ENCODE measurements at regions not wholly inside any gene's neighbourhood (a gene's known extent, or its start where the extent isn't known, plus 50 kb on each side); places are given as distances from the start of the nearest gene placed in this dataset.
A peak's percentile ranks its signal among the peaks of the same experiment; 100 is the strongest.

DNA sequence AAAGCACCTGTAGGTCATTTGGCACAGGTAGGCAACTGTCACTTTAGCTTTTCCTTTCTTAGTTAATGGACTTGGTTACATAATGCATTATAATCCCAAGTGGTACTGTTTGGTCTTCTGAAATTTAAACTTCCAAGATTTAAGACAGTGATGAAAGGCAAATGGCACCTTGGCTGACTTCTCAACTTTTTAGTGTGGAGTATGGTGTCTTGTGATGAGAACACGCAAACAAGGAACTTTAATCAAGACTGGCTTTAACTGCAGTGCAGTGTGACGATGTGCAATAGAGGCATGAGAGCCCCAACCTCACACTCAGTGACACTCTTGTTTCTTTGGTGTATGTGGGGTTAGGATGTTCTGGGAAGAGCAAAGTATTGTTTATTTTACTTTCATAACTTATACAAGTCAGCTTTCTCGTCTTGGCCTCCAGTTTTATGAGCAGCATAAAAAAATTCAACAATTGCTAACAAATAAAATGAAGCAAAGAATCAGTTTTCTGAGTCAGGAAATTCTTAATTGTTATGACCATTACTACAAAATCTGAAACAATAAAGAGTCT is 171.9 kb downstream of the MAD2L1 start:
- H3K27ac ChIP-seq (ENCODE audit: low read depth) = no peak overlapping the region
- H3K4me1 ChIP-seq (ENCODE audit: insufficient read depth) = no peaks in the 10 kb centered on the region
- WGBS = 28% methylated on average over 3 of the region's 3 CpGs
- no peaks in the 10 kb centered on the region for H3K36me3 ChIP-seq (ENCODE audit: insufficient read depth)
- no peak for DNase-seq (ENCODE audit: extremely low spot score)
- H3K4me3 ChIP-seq (ENCODE audit: low read depth, low read length) = no peak overlapping the region

DNA sequence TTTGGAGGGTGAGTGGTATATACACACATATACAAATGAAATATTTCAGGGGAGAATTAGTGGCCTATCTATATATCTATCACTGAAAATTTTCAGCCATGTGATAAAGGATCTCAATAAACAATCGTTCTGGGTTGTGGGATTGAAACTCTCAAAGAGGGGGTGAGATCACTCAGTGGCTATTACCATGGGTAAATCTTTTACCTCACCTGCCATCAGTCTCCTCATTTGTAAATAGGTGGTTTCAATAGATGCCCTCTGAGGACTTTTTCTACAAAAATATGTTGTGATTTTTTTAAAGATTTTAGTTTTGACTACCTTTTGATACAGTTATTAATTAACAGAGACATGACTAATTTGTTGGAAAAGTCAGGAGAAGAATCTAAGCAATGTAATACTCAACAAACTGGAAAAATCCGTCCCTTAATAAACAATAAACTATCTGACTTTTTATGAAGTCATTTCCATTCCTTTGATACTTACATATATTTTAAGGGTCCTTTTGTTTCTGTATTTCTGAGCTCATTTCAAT is 192.8 kb downstream of the MAD2L1 start:
- H3K36me3 ChIP-seq (ENCODE audit: insufficient read depth) = no peaks in the 10 kb centered on the region
- WGBS = 70% methylated on average over 2 of the region's 2 CpGs

DNA sequence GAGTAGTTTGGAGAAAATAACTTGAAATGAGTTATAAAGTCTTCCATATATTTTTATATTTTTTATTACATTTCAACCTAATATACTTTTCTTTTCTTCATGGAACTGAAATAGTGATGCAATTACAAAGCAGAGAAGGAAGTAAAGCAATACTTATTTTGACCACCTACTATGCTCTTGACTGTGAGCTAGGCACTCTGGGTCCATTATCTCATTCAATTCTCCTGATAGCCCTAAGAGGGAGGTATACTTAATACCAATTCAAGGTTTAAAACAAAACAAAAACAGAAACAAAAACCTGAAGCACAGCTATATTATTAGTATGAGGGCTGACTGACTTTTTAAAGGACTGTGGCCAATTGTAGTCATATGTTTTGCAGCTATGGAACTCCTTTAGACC is 193.5 kb downstream of the MAD2L1 start:
- no peak for DNase-seq (ENCODE audit: extremely low spot score)

More for the DNA sequence above, 192.8 kb downstream of the MAD2L1 start:
- Histone ChIP-seq H3K27ac (ENCODE audit: low read depth) (no peak overlapping the region), H3K4me1 (ENCODE audit: insufficient read depth) (no peaks in the 10 kb centered on the region), H3K4me3 (ENCODE audit: low read depth, low read length) (no peak overlapping the region)
- DNase-seq (ENCODE audit: extremely low spot score) = no peak

DNA sequence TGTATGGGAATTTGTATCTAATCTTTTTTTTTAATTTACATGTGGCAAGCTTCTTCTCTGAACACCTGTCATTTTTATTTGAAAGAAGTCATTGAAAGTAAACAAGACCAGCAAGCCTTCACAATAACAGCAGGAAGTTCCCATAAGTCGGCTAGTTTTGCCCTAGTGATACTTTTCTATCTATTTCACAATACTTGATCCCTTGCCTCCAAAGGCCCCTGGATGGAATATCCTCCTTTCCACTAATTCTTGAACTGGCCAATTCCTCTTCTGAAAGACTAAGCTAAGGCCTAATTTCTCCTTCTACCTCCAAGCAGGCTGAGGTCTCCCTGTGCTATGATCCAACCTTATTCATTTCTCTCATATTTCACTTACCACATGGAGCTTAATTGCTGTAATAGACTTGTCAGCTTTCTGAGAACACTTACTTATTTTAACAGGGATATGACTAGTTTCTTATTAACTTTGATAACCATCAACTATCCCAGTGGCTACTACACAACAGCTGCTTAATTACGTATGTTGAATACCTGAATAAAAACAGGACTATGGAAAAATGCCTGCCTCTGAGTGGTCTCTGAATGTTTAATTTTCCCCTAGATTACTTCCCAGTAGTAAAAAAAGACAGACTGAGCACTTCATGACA is 194.2 kb downstream of the MAD2L1 start:
- no peak overlapping the region for H3K27ac ChIP-seq (ENCODE audit: low read depth)
- WGBS = 81% methylated on average over 2 of the region's 2 CpGs
- H3K4me3 ChIP-seq (ENCODE audit: low read depth, low read length) = no peak overlapping the region
- no peaks in the 10 kb centered on the region for H3K4me1 ChIP-seq (ENCODE audit: insufficient read depth)
- H3K36me3 ChIP-seq (ENCODE audit: insufficient read depth) = no peaks in the 10 kb centered on the region
- DNase-seq (ENCODE audit: extremely low spot score) = no peak

More for the DNA sequence above, 193.5 kb downstream of the MAD2L1 start:
- Histone ChIP-seq H3K4me1 (ENCODE audit: insufficient read depth) (no peaks in the 10 kb centered on the region), H3K27ac (ENCODE audit: low read depth) (no peak overlapping the region), H3K4me3 (ENCODE audit: low read depth, low read length) (no peak overlapping the region), H3K36me3 (ENCODE audit: insufficient read depth) (no peaks in the 10 kb centered on the region)

DNA sequence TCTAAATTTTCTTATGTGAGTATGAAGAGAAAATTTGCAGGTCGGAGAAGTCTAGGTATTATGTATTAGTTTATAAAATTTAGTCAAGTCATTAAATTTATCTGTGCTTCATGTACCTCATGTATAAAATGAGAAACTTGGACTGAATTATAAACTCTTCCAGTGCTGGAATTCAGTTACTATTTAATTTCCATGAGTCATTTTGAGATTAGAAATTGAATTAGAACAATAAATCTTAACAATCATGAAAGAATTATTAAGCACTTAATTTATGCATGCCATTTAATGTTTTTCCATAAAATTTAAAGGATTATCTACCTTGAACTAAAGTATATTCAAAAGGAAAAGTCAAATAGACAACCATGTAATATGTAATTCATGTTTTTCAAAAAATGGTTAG is 195.8 kb downstream of the MAD2L1 start:
- DNase-seq (ENCODE audit: extremely low spot score) = no peak
- no peak overlapping the region for H3K27ac ChIP-seq (ENCODE audit: low read depth)
- WGBS = 89% methylated on average over 1 of the region's 1 CpG

DNA sequence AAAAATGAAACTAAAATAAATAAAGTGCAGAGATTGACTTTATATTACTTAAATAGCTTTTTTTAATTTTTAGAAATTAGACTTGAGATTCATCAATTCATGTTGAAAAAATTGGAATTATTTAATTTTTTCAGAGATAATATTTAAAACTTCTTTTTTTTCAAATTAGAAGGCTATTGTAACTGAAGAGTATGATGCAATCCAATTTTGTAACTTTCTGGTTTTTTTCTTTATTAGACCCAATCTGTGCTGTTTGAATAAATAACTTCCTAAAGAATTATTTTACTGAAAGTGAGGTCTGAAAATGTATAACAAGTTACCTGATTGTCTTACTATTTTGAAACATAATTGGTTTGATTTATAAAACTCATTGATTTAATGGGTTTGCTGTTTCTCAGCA is 200.9 kb downstream of the MAD2L1 start:
- no peak for DNase-seq (ENCODE audit: extremely low spot score)
- Histone ChIP-seq H3K36me3 (ENCODE audit: insufficient read depth) (no peaks in the 10 kb centered on the region), H3K4me3 (ENCODE audit: low read depth, low read length) (no peak overlapping the region), H3K27ac (ENCODE audit: low read depth) (no peak overlapping the region), H3K4me1 (ENCODE audit: insufficient read depth) (no peaks in the 10 kb centered on the region)

More for the DNA sequence above, 195.8 kb downstream of the MAD2L1 start:
- no peak overlapping the region for H3K4me3 ChIP-seq (ENCODE audit: low read depth, low read length)
- H3K36me3 ChIP-seq (ENCODE audit: insufficient read depth) = no peaks in the 10 kb centered on the region
- no peaks in the 10 kb centered on the region for H3K4me1 ChIP-seq (ENCODE audit: insufficient read depth)

GRCh38 chr4:119865389-119865788 is 201.3 kb downstream of the MAD2L1 start:
- no peaks in the 10 kb centered on the region for H3K4me1 ChIP-seq (ENCODE audit: insufficient read depth)
- no peak overlapping the region for H3K27ac ChIP-seq (ENCODE audit: low read depth)
- no peak overlapping the region for H3K4me3 ChIP-seq (ENCODE audit: low read depth, low read length)
- DNase-seq (ENCODE audit: extremely low spot score) = no peak
- no peaks in the 10 kb centered on the region for H3K36me3 ChIP-seq (ENCODE audit: insufficient read depth)

GRCh38 chr4:119861731-119862130 is 204.9 kb downstream of the MAD2L1 start:
- DNase-seq (ENCODE audit: extremely low spot score) = peak; percentile 3
- Histone ChIP-seq H3K4me1 (ENCODE audit: insufficient read depth) (no peaks in the 10 kb centered on the region), H3K27ac (ENCODE audit: low read depth) (no peak overlapping the region), H3K36me3 (ENCODE audit: insufficient read depth) (no peaks in the 10 kb centered on the region), H3K4me3 (ENCODE audit: low read depth, low read length) (no peak overlapping the region)
- WGBS = 20% methylated on average over 3 of the region's 3 CpGs

- Histone ChIP-seq H3K4me3 (ENCODE audit: low read depth, low read length) (no peak overlapping the region), H3K4me1 (ENCODE audit: insufficient read depth) (no peaks in the 10 kb centered on the region), H3K27ac (ENCODE audit: low read depth) (no peak overlapping the region), H3K36me3 (ENCODE audit: insufficient read depth) (no peaks in the 10 kb centered on the region)
- DNase-seq (ENCODE audit: extremely low spot score) = no peak
Measured at GRCh38 chr4:119858176-119858575, 208.5 kb downstream of the MAD2L1 start.

DNA sequence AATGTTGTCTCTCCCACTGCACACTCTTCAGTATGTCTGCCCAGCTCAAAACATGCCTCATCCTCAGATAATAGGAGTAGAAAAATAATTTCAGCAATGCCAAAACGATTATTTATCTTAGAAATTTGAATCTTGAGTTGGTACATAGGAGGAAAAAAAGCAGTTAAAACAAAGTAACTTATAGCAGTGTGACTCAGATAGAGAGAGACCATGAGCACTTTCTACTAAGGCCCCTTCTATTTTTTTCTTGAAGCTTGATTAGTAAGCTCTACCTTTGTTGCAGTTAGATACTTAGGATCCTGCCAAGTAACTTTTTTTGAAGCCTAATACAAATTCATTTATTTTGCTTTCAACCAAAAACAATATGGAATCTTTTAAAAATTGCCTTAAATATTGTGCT is 212.3 kb downstream of the MAD2L1 start:
- no peak overlapping the region for H3K27ac ChIP-seq (ENCODE audit: low read depth)
- no peak for DNase-seq (ENCODE audit: extremely low spot score)
- H3K4me3 ChIP-seq (ENCODE audit: low read depth, low read length) = no peak overlapping the region
- H3K4me1 ChIP-seq (ENCODE audit: insufficient read depth) = no peaks in the 10 kb centered on the region
- no peaks in the 10 kb centered on the region for H3K36me3 ChIP-seq (ENCODE audit: insufficient read depth)
- WGBS = 38% methylated on average over 1 of the region's 1 CpG

DNA sequence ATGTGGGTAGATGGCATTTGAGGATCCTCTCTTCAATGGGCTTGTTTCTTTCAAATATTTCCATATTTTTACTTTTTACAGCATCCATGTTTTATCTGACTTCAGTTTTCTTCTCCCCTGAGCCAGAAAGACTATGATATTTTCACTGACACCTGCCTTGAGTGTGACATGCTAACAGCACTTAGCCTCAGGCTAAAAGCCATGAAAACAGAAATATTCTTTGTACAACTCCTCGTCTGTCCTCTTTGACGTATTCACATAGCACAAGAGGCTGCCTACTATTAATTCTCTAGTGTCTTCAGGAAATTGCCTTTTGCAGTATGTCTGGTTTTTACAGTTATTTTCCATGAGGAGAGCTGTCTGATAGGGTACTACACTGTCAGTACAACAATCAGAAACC is 215.0 kb downstream of the MAD2L1 start:
- Histone ChIP-seq H3K4me3 (ENCODE audit: low read depth, low read length) (no peak overlapping the region), H3K36me3 (ENCODE audit: insufficient read depth) (no peaks in the 10 kb centered on the region), H3K27ac (ENCODE audit: low read depth) (no peak overlapping the region), H3K4me1 (ENCODE audit: insufficient read depth) (no peaks in the 10 kb centered on the region)
- no peak for DNase-seq (ENCODE audit: extremely low spot score)
- 84% methylated on average over 2 of the region's 2 CpGs for WGBS

DNA sequence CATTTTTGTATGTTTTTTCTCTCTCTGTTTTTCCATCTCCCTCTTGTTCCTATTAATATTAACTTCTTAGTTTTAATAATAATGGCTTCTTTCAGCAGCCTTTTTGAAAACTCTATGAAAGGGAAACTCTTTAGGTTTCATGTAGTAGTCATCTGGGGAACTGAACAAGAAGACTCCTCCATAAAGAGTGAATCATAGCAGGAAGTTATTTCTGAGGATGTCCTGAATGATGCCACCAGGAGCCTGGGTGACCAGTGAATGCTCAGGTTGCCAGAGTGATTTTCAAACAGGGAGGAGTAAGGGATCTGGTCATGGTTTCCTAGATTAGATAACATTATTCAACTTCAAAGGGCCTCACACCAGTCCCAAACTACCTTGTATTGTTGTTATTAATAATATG is 212.8 kb upstream of the PDE5A start:
- Histone ChIP-seq H3K27ac (ENCODE audit: low read depth) (no peak overlapping the region), H3K36me3 (ENCODE audit: insufficient read depth) (no peaks in the 10 kb centered on the region), H3K4me3 (ENCODE audit: low read depth, low read length) (no peak overlapping the region), H3K4me1 (ENCODE audit: insufficient read depth) (no peaks in the 10 kb centered on the region)
- no peak for DNase-seq (ENCODE audit: extremely low spot score)

DNA sequence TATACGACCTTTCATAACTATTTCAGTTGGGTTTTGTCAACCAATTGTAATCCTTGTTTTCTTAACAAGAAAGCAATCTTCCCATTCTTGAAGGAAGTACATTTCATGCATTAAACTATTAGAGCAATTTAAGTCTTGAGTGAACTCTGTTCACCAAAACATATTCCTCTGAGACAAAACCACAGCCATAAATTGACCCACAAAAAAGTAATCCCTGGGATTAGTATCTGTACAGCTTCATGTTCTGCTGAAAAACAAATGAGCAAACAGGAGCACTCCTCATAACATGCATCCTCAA is 207.0 kb upstream of the PDE5A start:
- Histone ChIP-seq H3K27ac (ENCODE audit: low read depth) (no peak overlapping the region), H3K36me3 (ENCODE audit: insufficient read depth) (no peaks in the 10 kb centered on the region), H3K4me3 (ENCODE audit: low read depth, low read length) (no peak overlapping the region), H3K4me1 (ENCODE audit: insufficient read depth) (no peaks in the 10 kb centered on the region)
- WGBS = 16% methylated on average over 1 of the region's 1 CpG
- no peak for DNase-seq (ENCODE audit: extremely low spot score)

DNA sequence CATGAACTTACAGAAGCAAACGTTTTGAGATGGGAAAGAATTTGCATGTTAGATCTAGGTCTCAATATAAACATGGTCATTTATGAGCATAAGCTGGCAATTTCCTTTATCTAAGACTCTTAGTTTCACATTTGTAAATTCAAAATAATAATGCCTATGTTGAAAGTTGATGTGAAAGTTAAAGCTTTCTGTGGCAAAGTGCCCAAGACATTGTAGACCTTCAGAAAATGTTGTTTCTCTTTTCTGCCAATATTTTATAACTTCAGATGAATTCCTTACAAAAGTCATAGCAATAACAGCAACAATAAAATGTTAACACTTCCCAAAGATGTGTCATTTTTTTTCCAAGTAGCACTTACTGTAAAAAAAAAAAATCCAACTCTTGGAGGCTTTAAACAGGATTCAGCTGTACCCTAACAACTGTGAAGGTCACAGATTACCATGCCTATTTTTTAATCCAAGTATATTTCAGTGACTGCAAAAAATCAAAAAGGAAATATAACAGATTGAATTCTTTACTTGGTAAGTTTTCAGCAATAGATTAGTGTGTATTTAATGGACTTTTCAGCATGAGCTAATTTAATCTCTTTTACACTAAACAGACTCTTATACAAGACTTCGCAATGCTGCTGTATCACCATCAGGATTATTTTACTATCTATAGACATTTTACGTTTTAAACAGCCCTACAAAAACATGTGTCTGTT is 206.5 kb upstream of the PDE5A start:
- H3K4me3 ChIP-seq (ENCODE audit: low read depth, low read length) = no peak overlapping the region
- no peaks in the 10 kb centered on the region for H3K36me3 ChIP-seq (ENCODE audit: insufficient read depth)
- H3K27ac ChIP-seq (ENCODE audit: low read depth) = no peak overlapping the region
- 17% methylated on average over 3 of the region's 3 CpGs for WGBS
- peak; percentile 17 for DNase-seq (ENCODE audit: extremely low spot score)
- no peaks in the 10 kb centered on the region for H3K4me1 ChIP-seq (ENCODE audit: insufficient read depth)

Data from urinary bladder (tissue), 3 donors.